WTC11 (cell line): ENCODE measurements at regions not wholly inside any gene's neighbourhood (a gene's known extent, or its start where the extent isn't known, plus 50 kb on each side); places are given as distances from the start of the nearest gene placed in this dataset.

Experiments
- ATAC-seq: fragments of 200-7000 bp; cut with Tn5 transposase; 2 replicates; pipeline ENCODE4 v1.10.0; 2021; ENCODE audit warnings: mild to moderate bottlenecking, moderate library complexity
- CTCF ChIA-PET: fragments of 300-600 bp; sonication (Branson Sonifier 250); formaldehyde crosslinking; loops from one replicate; lab custom pipeline; 2021; ENCODE audit warnings: antibody characterized with exemption; lab: Charles Lee
- POLR2A ChIA-PET: fragments of 350-600 bp; sonication (Branson Sonifier 250); formaldehyde crosslinking; loops from one replicate; lab custom pipeline; 2021; ENCODE audit warnings: antibody characterized with exemption; lab: Charles Lee
- DNase-seq: peaks from one replicate; pipeline ENCODE4 v3.0.0; 2021; ENCODE audit warnings: low spot score
- H3K27ac Mint-ChIP-seq: 2 replicates; pipeline ENCODE4 v1.8.0; 2021; ENCODE audit warnings: mixed read lengths
- H3K27me3 Mint-ChIP-seq: 2 replicates; pipeline ENCODE4 v1.8.0; 2021; ENCODE audit warnings: low read depth, mild to moderate bottlenecking, moderate library complexity, mixed read lengths
- H3K36me3 Mint-ChIP-seq: 2 replicates; pipeline ENCODE4 v1.8.0; 2021; ENCODE audit warnings: mixed read lengths
- H3K4me1 Mint-ChIP-seq: 2 replicates; pipeline ENCODE4 v1.8.0; 2022; ENCODE audit warnings: mixed read lengths
- H3K4me3 Mint-ChIP-seq: 2 replicates; pipeline ENCODE4 v1.8.0; 2021; ENCODE audit warnings: mild to moderate bottlenecking, moderate library complexity, mixed read lengths
- H3K9me3 Mint-ChIP-seq: 2 replicates; pipeline ENCODE4 v1.8.0; 2021; ENCODE audit warnings: mixed read lengths
- AFF4 ChIP-seq: sonication (generic); formaldehyde crosslinking; IDR thresholded peaks from 2 replicates; pipeline ENCODE4 v1.8.1; 2023; ENCODE audit warnings: mild to moderate bottlenecking, missing genetic modification reagents, borderline replicate concordance
- ATF1 ChIP-seq: sonication (generic); formaldehyde crosslinking; IDR thresholded peaks from 2 replicates; pipeline ENCODE4 v1.8.1; 2023; ENCODE audit warnings: mild to moderate bottlenecking, moderate library complexity, missing genetic modification reagents
- ATF6 ChIP-seq: sonication (generic); formaldehyde crosslinking; IDR thresholded peaks from 2 replicates; pipeline ENCODE4 v1.8.1; 2023; ENCODE audit warnings: mild to moderate bottlenecking, missing genetic modification reagents
- CDX4 ChIP-seq: fragments of 250-450 bp; sonication (Bioruptor Pico); IDR thresholded peaks from 2 replicates; pipeline ENCODE4 v1.9.0; 2021; ENCODE audit warnings: moderate library complexity, mild to moderate bottlenecking, inconsistent platforms, borderline replicate concordance
- CREB1 ChIP-seq: sonication (generic); formaldehyde crosslinking; IDR thresholded peaks from 2 replicates; pipeline ENCODE4 v1.8.0; 2023; ENCODE audit warnings: mild to moderate bottlenecking, missing genetic modification reagents
- CTCF ChIP-seq: fragments of 200-600 bp; IDR thresholded peaks from 2 replicates; pipeline ENCODE4 v1.8.0; 2022; ENCODE audit warnings: antibody characterized with exemption
- EMX1 ChIP-seq: fragments of 250-450 bp; sonication (Bioruptor Pico); IDR thresholded peaks from 2 replicates; pipeline ENCODE4 v1.8.0; 2021; ENCODE audit warnings: mild to moderate bottlenecking
- ERG ChIP-seq: fragments of 250-450 bp; sonication (Bioruptor Pico); IDR thresholded peaks from 2 replicates; pipeline ENCODE4 v1.8.0; 2021; ENCODE audit warnings: mild to moderate bottlenecking
- FOXJ3 ChIP-seq: sonication (generic); formaldehyde crosslinking; IDR thresholded peaks from 2 replicates; pipeline ENCODE4 v1.9.0; 2021; ENCODE audit warnings: missing genetic modification reagents, mild to moderate bottlenecking, borderline replicate concordance
- FOXP1 ChIP-seq: sonication (generic); formaldehyde crosslinking; IDR thresholded peaks from 2 replicates; pipeline ENCODE4 v1.8.0; 2022; ENCODE audit warnings: missing genetic modification reagents, mild to moderate bottlenecking, moderate library complexity, borderline replicate concordance
- GABPB1 ChIP-seq: sonication (generic); formaldehyde crosslinking; IDR thresholded peaks from 2 replicates; pipeline ENCODE4 v1.8.1; 2023; ENCODE audit warnings: mild to moderate bottlenecking, missing genetic modification reagents
- HMGXB4 ChIP-seq: sonication (generic); formaldehyde crosslinking; IDR thresholded peaks from 2 replicates; pipeline ENCODE4 v1.8.1; 2023; ENCODE audit warnings: mild to moderate bottlenecking, moderate library complexity, missing genetic modification reagents
- JAZF1 ChIP-seq: fragments of 250-450 bp; sonication (Bioruptor Pico); IDR thresholded peaks from 2 replicates; pipeline ENCODE4 v1.9.0; 2021; ENCODE audit warnings: moderate library complexity, mild to moderate bottlenecking, inconsistent platforms
- MAX ChIP-seq: sonication (generic); formaldehyde crosslinking; IDR thresholded peaks from 2 replicates; pipeline ENCODE4 v1.8.0; 2022; ENCODE audit warnings: mild to moderate bottlenecking, missing genetic modification reagents
- NR1H2 ChIP-seq: sonication (generic); formaldehyde crosslinking; IDR thresholded peaks from 2 replicates; pipeline ENCODE4 v1.9.0; 2021; ENCODE audit warnings: mild to moderate bottlenecking, moderate library complexity, missing genetic modification reagents
- RORB ChIP-seq: fragments of 250-450 bp; sonication (Bioruptor Pico); IDR thresholded peaks from 2 replicates; pipeline ENCODE4 v1.9.0; 2021; ENCODE audit warnings: mild to moderate bottlenecking
- SMAD3 ChIP-seq: sonication (generic); formaldehyde crosslinking; IDR thresholded peaks from 2 replicates; pipeline ENCODE4 v1.8.0; 2022; ENCODE audit warnings: missing genetic modification reagents, mild to moderate bottlenecking, borderline replicate concordance
- TCF7 ChIP-seq: sonication (generic); formaldehyde crosslinking; IDR thresholded peaks from 2 replicates; pipeline ENCODE4 v1.8.0; 2022; ENCODE audit warnings: mild to moderate bottlenecking, low read depth, missing genetic modification reagents, moderate library complexity
- TEAD1 ChIP-seq: sonication (generic); formaldehyde crosslinking; IDR thresholded peaks from 2 replicates; pipeline ENCODE4 v1.8.0; 2022; ENCODE audit warnings: mild to moderate bottlenecking, missing genetic modification reagents
- TEAD4 ChIP-seq: sonication (generic); formaldehyde crosslinking; IDR thresholded peaks from 2 replicates; pipeline ENCODE4 v1.8.0; 2022; ENCODE audit warnings: mild to moderate bottlenecking, missing genetic modification reagents
- ZNF138 ChIP-seq: sonication (generic); formaldehyde crosslinking; conservative IDR thresholded peaks from 2 replicates; pipeline ENCODE4 v1.8.1; 2022; ENCODE audit warnings: mild to moderate bottlenecking, moderate library complexity, missing genetic modification reagents
- ZNF232 ChIP-seq: sonication (generic); formaldehyde crosslinking; IDR thresholded peaks from 2 replicates; pipeline ENCODE4 v1.8.0; 2022; ENCODE audit warnings: mild to moderate bottlenecking, missing genetic modification reagents
- ZNF423 ChIP-seq: fragments of 250-450 bp; sonication (Bioruptor Pico); IDR thresholded peaks from 2 replicates; pipeline ENCODE4 v2.1.2; 2022; ENCODE audit warnings: mild to moderate bottlenecking, moderate library complexity

GRCh38 chr22:48450188-48450825 lies 1377.4 kb downstream of the BRD1 start:
- no peak for ATAC-seq
- ChIA-PET CTCF (no interaction called here), POLR2A (no interaction called here)
- H3K36me3 Mint-ChIP-seq, result no peaks in the 10 kb centered on the region
- H3K27me3 Mint-ChIP-seq, result no peaks in the 10 kb centered on the region
- no peak overlapping the region for H3K27ac Mint-ChIP-seq
- no peak for DNase-seq
- no peaks in the 10 kb centered on the region for H3K4me1 Mint-ChIP-seq
- H3K4me3 Mint-ChIP-seq, result no peak overlapping the region
- TF ChIP-seq MAX (CRISPR knock-in tag), result no peak
- TF ChIP-seq RORB (CRISPR knock-in tag), result no peak
- TF ChIP-seq NR1H2 (CRISPR knock-in tag), result no peak
- TF ChIP-seq CDX4 (CRISPR knock-in tag), result no peak
- TF ChIP-seq FOXP1, result no peak
- TF ChIP-seq SMAD3 (CRISPR knock-in tag), result no peak
- no peaks in the 10 kb centered on the region for H3K9me3 Mint-ChIP-seq

- Mint-ChIP-seq H3K4me1 (no peaks in the 10 kb centered on the region; the same call in 1 of the 2 replicates), H3K4me3 (no peak overlapping the region), H3K9me3 (no peaks in the 10 kb centered on the region), H3K36me3 (no peaks in the 10 kb centered on the region), H3K27ac (no peak overlapping the region), H3K27me3 (no peaks in the 10 kb centered on the region)
- CTCF ChIA-PET, result no interaction called here
- POLR2A ChIA-PET, result no interaction called here
- DNase-seq, result no peak
- no peak for ATAC-seq
- TF ChIP-seq CREB1 (CRISPR knock-in tag) (no peak), ATF6 (CRISPR knock-in tag) (no peak), JAZF1 (CRISPR knock-in tag) (no peak), NR1H2 (CRISPR knock-in tag) (no peak), ATF1 (CRISPR knock-in tag) (no peak), ZNF423 (CRISPR knock-in tag) (no peak), ZNF232 (CRISPR knock-in tag) (no peak), HMGXB4 (CRISPR knock-in tag) (no peak), AFF4 (CRISPR knock-in tag) (no peak), TEAD4 (CRISPR knock-in tag) (no peak), TEAD1 (CRISPR knock-in tag) (no peak), GABPB1 (CRISPR knock-in tag) (no peak), CTCF (no peak), ERG (CRISPR knock-in tag) (no peak), TCF7 (CRISPR knock-in tag) (no peak), EMX1 (CRISPR knock-in tag) (no peak), FOXJ3 (CRISPR knock-in tag) (no peak), ZNF138 (CRISPR knock-in tag) (no peak)
These were observed 1378.0 kb downstream of the BRD1 start for GRCh38 chr22:48449466-48450187.
